NCI-H526 treated with DMSO at 0.1 percent for 48 hours (cell line): ENCODE measurements at regions not wholly inside any gene's neighbourhood (a gene's known extent, or its start where the extent isn't known, plus 50 kb on each side); places are given as distances from the start of the nearest gene placed in this dataset.

ENCODE experiments used
- DNase-seq: peaks from one replicate; lab custom pipeline; 2025; lab: John Stamatoyannopoulos, UW

- DNase-seq: no peak
Measured at GRCh38 chr1:30329802-30330557, 393.4 kb downstream of the MATN1 start.

- DNase-seq: peak; percentile 67
Measured at GRCh38 chr1:30329263-30329753, 394.1 kb downstream of the MATN1 start.

GRCh38 chr1:30328401-30329262 is 394.8 kb downstream of the MATN1 start:
- DNase-seq: no peak

GRCh38 chr1:30328100-30328370 is 395.4 kb downstream of the MATN1 start:
- no peak for DNase-seq

GRCh38 chr1:30327370-30328099 is 395.9 kb downstream of the MATN1 start:
- DNase-seq: no peak

GRCh38 chr1:30325999-30326398 is 397.4 kb downstream of the MATN1 start:
- no peak for DNase-seq

GRCh38 chr1:30325085-30325935 is 398.1 kb downstream of the MATN1 start:
- DNase-seq: no peak

- DNase-seq: no peak
Measured at GRCh38 chr1:30324251-30325084, 398.9 kb downstream of the MATN1 start.

- no peak for DNase-seq
Measured at GRCh38 chr1:30323841-30324240, 399.5 kb downstream of the MATN1 start.

GRCh38 chr1:30323352-30323751 is 400.0 kb downstream of the MATN1 start:
- no peak for DNase-seq

- DNase-seq: no peak
Measured at GRCh38 chr1:30322859-30323257, 400.5 kb downstream of the MATN1 start.

GRCh38 chr1:30321996-30322858 is 401.2 kb downstream of the MATN1 start:
- DNase-seq: no peak

- no peak for DNase-seq
Measured at GRCh38 chr1:30321246-30321910, 402.0 kb downstream of the MATN1 start.

GRCh38 chr1:30320581-30320890 is 402.8 kb downstream of the MATN1 start:
- DNase-seq: no peak

- DNase-seq: no peak
Measured at GRCh38 chr1:30319765-30320580, 403.4 kb downstream of the MATN1 start.

- DNase-seq: no peak
Measured at GRCh38 chr1:30318864-30319718, 404.3 kb downstream of the MATN1 start.

- DNase-seq: peak; percentile 25
Measured at GRCh38 chr1:30318413-30318812, 405.0 kb downstream of the MATN1 start.

GRCh38 chr1:30317921-30318320 is 405.5 kb downstream of the MATN1 start:
- DNase-seq: no peak
